ENCODE measurements at regions not wholly inside any gene's neighbourhood (a gene's known extent, or its start where the extent isn't known, plus 50 kb on each side); places are given as distances from the start of the nearest gene placed in this dataset.

DNA sequence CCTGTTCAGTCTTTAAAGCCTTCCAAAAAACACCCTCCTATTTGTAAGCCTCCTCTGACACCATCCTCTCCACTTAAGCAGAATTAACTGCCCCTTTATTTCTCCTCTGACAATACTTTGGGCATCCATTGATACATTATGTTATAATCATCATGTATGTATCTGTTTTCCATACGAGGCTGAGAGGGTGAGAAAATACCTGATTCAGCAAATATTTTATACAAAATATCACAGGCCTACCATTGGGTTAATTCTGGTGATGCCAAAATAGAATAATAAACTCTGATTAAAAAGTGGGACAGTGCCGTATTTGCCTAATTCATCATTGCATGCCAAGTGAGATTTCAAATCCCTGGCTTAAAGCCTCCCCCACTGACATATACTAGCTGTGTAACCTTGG is 118.2 kb upstream of the ADAMTS9 start:
- TF ChIP-seq, protein P1, sequence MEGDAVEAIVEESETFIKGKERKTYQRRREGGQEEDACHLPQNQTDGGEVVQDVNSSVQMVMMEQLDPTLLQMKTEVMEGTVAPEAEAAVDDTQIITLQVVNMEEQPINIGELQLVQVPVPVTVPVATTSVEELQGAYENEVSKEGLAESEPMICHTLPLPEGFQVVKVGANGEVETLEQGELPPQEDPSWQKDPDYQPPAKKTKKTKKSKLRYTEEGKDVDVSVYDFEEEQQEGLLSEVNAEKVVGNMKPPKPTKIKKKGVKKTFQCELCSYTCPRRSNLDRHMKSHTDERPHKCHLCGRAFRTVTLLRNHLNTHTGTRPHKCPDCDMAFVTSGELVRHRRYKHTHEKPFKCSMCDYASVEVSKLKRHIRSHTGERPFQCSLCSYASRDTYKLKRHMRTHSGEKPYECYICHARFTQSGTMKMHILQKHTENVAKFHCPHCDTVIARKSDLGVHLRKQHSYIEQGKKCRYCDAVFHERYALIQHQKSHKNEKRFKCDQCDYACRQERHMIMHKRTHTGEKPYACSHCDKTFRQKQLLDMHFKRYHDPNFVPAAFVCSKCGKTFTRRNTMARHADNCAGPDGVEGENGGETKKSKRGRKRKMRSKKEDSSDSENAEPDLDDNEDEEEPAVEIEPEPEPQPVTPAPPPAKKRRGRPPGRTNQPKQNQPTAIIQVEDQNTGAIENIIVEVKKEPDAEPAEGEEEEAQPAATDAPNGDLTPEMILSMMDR (IDR thresholded peaks at IDR 0.05; ENCODE audit: low read depth), result no peak

DNA sequence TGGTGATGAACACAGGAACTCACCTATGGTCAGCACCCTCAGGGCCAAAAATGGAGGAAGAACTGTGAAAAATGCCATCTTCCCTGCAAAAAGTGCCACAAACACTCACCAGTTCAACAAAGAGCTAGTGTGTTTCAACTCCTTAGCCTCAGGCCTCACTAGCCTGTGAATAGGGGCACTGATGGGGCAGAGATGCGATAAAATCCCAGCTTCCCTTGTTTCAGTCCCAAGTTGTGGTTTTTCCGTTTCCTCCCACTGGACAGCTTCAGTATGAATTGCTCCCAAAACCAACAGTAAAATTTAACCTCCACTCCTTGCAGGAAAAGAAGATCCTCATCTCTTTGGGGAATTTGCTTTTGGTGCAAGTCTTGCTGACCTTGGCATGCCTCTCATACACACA is 117.4 kb upstream of the ADAMTS9 start:
- TF ChIP-seq, protein P1 (IDR thresholded peaks at IDR 0.05; ENCODE audit: low read depth), result no peak

DNA sequence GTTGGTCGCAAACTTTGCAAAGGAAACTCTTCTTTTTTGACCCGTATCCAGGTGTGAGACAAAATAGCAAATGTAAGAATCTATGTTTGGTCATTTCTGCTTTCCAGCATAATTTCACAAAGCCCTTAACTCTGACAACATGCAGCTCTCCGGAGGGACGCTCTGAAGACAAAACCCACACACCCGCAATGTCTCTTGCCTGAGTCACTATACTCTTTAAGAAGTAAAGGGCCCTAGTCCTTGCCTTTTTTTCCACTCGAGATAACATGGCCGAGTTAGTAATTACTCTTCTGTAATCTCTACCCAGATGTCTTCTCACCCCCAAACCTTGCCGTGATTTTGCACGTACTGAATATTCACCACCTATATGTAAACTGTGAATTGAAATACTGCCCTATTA is 115.7 kb upstream of the ADAMTS9 start:
- TF ChIP-seq, protein P1 (IDR thresholded peaks at IDR 0.05; ENCODE audit: low read depth), result no peak

DNA sequence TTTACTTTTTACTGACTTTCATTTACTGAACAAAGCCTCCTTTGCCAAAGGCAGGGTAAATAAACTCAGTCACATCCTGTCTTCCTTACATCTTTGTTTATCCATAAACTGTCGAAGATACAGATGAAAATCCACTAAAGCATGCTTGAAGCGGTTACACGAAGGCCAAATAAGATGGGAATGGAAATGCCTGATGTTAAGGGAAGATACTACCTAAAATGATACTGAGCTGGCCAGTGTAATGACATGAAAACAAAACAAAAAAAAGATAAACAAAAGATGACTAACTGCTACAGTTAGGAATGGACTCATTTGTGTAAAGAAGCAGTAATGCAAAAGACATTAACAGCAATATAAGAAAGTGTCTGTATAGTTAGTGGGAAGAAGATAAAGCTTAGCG is 114.7 kb upstream of the ADAMTS9 start:
- TF ChIP-seq, protein P1 (IDR thresholded peaks at IDR 0.05; ENCODE audit: low read depth), result no peak

DNA sequence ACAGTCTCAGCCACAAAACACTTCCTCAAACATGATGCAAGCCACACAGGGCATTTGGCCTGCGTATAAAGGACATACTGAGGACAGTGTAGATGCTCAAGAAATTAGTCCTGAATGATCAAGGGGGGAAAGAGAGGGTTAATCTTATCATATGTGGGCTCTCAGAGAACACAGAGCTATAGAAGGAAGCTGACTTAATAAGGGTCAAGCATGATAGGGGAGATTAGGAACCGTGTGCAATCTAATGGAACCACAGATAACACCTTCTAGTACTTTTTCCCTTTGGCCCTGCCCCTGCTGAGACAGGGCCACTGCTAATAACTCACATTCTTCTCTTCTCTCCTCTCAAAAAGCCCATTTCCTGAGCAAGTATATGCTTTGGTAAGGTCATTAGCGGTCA is 114.1 kb upstream of the ADAMTS9 start:
- TF ChIP-seq, protein P1 (IDR thresholded peaks at IDR 0.05; ENCODE audit: low read depth), result no peak

DNA sequence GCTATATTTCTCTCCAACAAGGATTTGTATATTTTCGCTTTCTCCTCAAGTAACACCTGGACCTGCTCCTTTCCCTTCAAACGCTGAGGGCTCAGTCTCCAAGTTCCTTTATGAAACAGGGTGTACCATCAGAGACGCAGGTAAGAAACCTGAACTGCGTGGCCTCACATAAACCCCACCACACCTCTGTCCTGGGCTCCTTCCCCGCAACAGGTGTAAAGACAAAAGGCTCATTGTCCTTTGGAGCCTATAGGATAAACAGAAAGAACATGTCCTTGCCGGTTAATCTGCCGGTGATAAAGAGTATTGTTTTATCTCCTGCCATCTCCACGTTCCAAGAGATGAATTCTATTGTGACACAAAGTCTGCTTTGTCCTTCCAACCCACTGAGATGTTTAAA is 111.8 kb upstream of the ADAMTS9 start:
- TF ChIP-seq, protein P1 (IDR thresholded peaks at IDR 0.05; ENCODE audit: low read depth), result no peak

DNA sequence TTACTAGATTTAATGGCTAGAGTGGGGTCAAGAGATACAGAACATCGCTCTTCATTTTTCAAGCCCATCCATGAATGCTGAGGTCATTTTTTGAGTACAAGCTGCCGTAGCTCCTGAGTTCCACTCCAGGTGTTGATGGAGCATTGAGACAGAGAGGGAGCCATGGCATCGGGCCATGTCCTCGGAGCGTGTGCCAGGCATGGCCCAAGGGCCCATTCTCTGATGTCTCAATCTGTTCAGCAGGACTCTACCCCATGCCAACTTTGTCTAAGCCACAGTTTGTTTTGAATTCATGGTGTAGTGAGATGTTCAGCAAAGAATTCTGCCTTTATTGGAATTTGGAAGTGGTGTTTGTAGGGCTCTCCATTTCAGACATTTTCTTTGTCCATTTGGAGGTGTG is 110.5 kb upstream of the ADAMTS9 start:
- TF ChIP-seq, protein P1 (IDR thresholded peaks at IDR 0.05; ENCODE audit: low read depth), result no peak

Measured in subcutaneous adipose tissue (tissue), 1 donor.